ENCODE measurements at regions not wholly inside any gene's neighbourhood (a gene's known extent, or its start where the extent isn't known, plus 50 kb on each side); places are given as distances from the start of the nearest gene placed in this dataset.
A peak's percentile ranks its signal among the peaks of the same experiment; 100 is the strongest.
"Not testable (repeated sequence)": the region's sequence is repeated elsewhere in the genome, so short reads cannot be mapped to it uniquely, and the experiment has no call there.

GRCh38 chr2:740322-741194 lies 63.4 kb upstream of the TMEM18 start:
- peak overlapping the region; percentile 66 for H3K4me3 ChIP-seq (ENCODE audit: low read depth, low read length)
- H3K4me1 ChIP-seq, H3K27me3 ChIP-seq, H3K36me3 ChIP-seq, H3K9me3 ChIP-seq: not testable (repeated sequence)
- peak; percentile 95 for DNase-seq
- TF ChIP-seq CTCF (IDR thresholded peaks at IDR 0.05; ENCODE audit: low read depth, low read length): 0 out of 2 replicates have a peak, but pooled peaks have one; percentile 11

- DNase-seq: peak; percentile 75
Measured at GRCh38 chr2:739864-740321, 62.7 kb upstream of the TMEM18 start.

GRCh38 chr2:736939-737338 lies 59.7 kb upstream of the TMEM18 start:
- Histone ChIP-seq H3K4me3 (ENCODE audit: low read depth, low read length) (no peak overlapping the region), H3K4me1 (no peaks in the 10 kb centered on the region), H3K36me3 (no peaks in the 10 kb centered on the region), H3K9me3 (no peaks in the 10 kb centered on the region), H3K27me3 (no peaks in the 10 kb centered on the region)
- no peak for TF ChIP-seq CTCF (IDR thresholded peaks at IDR 0.05; ENCODE audit: low read depth, low read length)
- no peak for DNase-seq

More at GRCh38 chr2:739864-740321, 62.7 kb upstream of the TMEM18 start:
- H3K9me3 ChIP-seq, H3K36me3 ChIP-seq, H3K27me3 ChIP-seq, H3K4me1 ChIP-seq: not testable (repeated sequence)
- peak overlapping the region; percentile 66 for H3K4me3 ChIP-seq (ENCODE audit: low read depth, low read length)

- Histone ChIP-seq H3K4me1 (no peaks in the 10 kb centered on the region), H3K36me3 (no peaks in the 10 kb centered on the region), H3K4me3 (ENCODE audit: low read depth, low read length) (no peak overlapping the region), H3K9me3 (no peaks in the 10 kb centered on the region), H3K27me3 (no peaks in the 10 kb centered on the region)
- DNase-seq: no peak
- TF ChIP-seq CTCF (IDR thresholded peaks at IDR 0.05; ENCODE audit: low read depth, low read length): 0 out of 2 replicates have a peak, but pooled peaks have one; percentile 10
Measured at GRCh38 chr2:735670-736218, 58.5 kb upstream of the TMEM18 start.

GRCh38 chr2:734496-734895 lies 57.3 kb upstream of the TMEM18 start:
- DNase-seq: no peak
- H3K36me3 ChIP-seq: no peaks in the 10 kb centered on the region
- H3K4me1 ChIP-seq: no peaks in the 10 kb centered on the region
- no peaks in the 10 kb centered on the region for H3K27me3 ChIP-seq
- no peak overlapping the region for H3K4me3 ChIP-seq (ENCODE audit: low read depth, low read length)
- no peaks in the 10 kb centered on the region for H3K9me3 ChIP-seq
- no peak for TF ChIP-seq CTCF (IDR thresholded peaks at IDR 0.05; ENCODE audit: low read depth, low read length)

- no peaks in the 10 kb centered on the region for H3K27me3 ChIP-seq
- H3K36me3 ChIP-seq: no peaks in the 10 kb centered on the region
- no peak for TF ChIP-seq CTCF (IDR thresholded peaks at IDR 0.05; ENCODE audit: low read depth, low read length)
- no peaks in the 10 kb centered on the region for H3K9me3 ChIP-seq
- H3K4me3 ChIP-seq (ENCODE audit: low read depth, low read length): no peak overlapping the region
- DNase-seq: no peak
- H3K4me1 ChIP-seq: no peaks in the 10 kb centered on the region
Measured at GRCh38 chr2:733495-733894, 56.3 kb upstream of the TMEM18 start.

All from BE2C (cell line).